Islet of Langerhans (tissue), 1 donor: ENCODE measurements at regions not wholly inside any gene's neighbourhood (a gene's known extent, or its start where the extent isn't known, plus 50 kb on each side); places are given as distances from the start of the nearest gene placed in this dataset.
"Not testable (repeated sequence)": the region's sequence is repeated elsewhere in the genome, so short reads cannot be mapped to it uniquely, and the experiment has no call there.

Experiments
- FAIRE-seq: peaks from one replicate; lab custom pipeline; 2011; peaks lifted over from hg19 to GRCh38; lab: Jason Lieb, UNC

DNA sequence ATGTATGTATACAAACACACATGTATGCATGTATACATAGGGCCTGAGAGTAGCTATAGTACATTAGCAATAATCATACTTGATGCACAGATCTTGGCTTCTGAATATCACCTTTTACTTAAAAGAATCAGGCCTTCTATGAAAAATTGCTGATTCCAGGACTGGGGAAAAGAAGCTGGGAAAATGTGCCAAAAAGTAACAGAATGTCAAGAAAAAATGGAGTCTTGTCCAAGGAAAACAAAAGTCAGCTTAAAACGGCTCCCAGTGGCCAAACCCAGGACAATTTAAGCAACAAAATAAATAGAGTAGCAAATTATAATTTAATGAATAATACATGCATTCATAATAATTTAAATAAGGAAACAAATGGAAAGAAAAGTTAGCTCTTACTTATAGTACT lies 2104.9 kb downstream of the PCDH9 start:
- FAIRE-seq = no peak

DNA sequence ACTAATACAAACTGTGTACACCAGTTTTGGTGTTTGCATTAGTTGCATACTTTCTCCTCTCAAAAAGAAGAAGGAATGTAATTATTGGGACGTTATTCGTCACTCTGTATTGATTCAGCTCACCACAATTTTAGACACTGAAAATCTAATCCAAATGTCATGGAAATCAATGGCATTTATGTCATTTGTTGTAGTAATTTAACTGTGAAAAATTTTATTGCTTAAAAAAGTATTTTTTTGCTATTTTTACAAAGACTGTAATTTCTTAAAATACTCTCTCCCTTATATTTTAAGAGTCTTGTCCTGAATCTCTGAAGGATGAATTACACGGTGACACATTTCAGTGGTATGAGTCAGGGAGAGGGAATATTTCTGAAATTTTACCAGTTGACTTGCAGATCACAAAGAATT lies 2117.6 kb downstream of the PCDH9 start:
- no peak for FAIRE-seq

DNA sequence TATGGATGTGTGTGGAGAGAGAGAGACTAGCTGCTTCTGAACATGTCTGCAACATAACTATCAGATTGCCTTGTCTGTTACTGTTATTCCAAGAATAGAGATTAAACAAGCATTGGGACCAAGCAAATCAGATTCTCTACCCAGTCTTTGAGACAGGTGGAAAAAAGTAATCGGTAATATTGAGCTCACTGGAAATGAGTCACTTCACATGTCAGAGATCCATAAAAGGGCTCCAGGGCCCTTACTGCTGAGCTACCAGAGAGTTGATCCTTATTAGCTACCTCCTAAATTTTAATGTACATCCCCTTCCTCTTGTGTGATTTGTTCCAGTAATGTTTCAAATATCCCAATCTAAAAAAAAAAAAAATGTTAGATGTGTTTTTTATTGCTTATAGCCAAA lies 2118.0 kb downstream of the PCDH9 start:
- FAIRE-seq = no peak

DNA sequence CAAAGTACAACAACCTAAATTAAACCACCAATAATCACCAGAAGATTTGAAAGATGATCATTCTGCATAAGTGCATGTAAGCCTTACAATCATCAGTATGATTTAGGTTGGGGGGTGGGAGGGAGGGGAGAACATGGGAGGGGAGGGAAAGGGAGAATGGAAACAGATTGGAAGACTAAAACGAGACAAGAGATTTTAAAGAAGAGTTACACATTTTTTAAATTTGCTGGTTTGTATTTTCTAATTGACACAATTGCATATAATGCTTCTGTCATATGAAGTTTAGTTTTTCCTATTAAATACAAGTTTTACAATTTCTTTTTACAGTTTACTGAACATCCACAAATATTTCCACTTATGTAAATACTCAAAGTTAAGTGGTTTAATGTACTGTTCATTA lies 2118.9 kb downstream of the PCDH9 start:
- FAIRE-seq = no peak

DNA sequence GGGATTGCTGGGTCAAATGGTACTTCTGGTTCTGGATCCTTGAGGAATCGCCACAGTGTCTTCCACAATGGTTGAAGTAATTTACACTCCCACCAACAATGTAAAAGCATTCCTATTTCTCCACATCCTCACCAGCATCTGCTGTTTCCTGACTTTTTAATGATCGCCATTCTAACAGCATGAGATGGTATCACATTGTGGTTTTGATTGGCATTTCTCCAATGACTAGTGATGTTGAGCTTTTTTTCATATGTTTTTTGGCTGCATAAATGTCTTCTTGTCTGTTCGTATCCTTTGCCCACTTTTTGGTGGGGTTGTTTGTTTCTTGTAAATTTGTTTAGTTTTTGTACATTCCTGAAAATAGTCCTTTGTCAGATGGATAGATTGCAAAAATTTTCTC lies 2125.7 kb downstream of the PCDH9 start:
- FAIRE-seq = not testable (repeated sequence)

DNA sequence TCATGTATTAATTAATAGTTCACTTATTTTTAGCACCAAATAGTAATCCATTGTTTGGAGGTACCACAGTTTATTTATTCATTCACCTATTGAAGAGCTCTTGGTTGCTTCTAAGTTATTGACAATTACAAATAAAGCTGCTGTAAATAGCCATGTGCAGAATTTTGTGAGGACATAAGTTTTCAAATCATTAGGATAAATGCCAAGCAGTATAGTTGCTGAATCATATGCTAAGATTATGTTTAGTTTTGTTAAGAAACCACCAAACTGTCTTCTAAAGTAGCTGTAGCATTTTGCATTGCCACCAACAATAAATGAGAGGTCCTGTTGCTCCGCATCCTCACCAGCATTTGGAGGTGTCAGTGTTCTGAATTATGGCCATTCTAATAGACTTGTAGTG lies 2126.8 kb downstream of the PCDH9 start:
- FAIRE-seq = no peak

DNA sequence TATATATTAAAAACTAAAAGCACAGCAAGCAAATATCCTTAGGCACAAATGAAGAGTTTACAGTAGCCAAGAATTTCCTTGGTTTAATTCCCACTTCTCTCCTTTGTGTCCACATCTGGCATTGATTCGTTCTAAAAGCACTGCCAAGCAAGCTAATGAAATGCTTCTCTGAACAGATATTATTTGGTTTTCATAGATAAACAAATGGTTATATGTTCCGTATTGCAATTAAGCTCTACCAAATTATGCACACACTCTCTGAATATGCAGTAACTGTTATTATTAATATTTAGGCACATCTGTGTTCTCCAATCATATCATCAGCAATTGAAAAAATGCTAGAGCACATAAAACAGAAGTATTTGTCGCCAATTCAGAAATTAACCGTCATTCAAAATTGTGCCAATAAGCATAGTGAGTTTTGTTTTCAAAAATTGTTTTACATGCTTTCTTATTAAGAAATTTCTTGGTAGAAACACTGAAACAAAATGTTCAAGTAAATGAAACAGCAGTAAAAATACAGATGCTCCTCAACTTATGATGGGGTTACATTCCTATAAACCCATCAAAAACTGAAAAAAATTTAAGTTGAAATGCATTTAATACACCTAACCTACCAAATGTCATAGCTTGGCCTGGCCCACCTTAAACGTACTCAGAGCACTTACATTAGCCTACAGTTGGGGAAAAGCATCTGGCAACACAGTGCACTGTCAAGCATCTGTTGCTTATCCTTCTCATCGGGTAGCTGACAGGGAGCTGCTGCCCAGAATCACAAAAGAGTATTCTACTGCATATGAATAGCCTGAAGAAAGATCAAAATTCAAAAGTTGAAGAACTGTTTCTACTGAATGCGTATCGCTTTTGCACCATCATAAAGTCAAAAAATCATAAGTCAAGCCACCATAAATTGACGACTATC lies 2134.7 kb downstream of the PCDH9 start:
- no peak for FAIRE-seq

DNA sequence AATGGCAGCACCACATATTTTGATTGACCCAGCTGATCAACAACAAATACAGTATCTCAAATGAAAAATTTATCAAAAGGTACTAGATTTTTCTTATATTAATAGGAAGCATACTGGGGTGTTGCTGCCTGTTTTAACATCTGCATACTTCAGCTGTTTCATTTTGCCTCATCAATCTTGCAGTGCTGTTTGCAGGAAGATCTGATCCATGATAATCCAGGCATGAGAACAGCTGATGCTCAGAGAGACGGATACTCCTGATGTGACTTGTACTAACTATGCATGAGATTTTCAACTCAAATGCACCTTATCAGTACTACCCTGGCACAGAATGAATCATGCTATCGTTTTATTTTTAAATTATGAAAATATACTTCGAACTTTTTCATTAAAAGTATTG lies 2136.8 kb downstream of the PCDH9 start:
- no peak for FAIRE-seq

DNA sequence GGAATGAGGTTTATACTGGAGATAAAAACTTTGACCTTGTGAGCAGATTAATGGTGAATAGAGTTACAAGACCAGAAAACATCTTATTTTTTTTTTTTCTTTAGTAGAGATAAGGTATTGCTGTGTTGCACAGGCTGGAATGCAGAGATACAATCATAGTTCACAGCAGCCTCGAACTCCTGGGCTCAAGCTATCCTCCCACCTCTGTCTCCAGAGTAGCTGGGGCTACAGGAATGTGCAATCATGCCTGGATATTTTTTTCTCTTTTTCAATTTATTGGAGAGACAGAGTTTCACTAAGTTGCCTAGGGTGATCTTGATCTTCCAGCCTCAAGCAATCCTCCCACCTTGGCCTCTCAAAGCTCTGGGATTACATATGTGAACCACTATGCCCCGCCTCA lies 2139.1 kb downstream of the PCDH9 start:
- FAIRE-seq = no peak

DNA sequence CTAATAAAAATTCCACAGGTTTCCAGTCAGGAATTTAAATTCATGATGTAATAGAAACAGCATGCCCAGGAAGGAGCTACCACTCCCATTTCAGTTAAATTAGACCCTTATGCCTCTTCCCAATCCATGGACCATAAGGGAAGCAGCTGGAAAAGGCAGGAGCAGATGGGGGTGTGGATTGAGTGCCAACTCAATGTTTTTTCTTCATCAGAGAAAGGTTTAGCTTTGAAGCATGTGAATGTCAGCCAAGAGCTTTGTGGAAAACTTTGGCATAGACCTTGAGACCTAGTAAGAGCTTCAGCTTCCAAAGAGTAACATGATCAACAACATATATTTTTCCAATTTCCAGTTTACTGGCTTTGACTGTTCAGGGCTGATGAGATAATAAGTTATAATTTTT lies 2139.9 kb downstream of the PCDH9 start:
- FAIRE-seq = no peak

DNA sequence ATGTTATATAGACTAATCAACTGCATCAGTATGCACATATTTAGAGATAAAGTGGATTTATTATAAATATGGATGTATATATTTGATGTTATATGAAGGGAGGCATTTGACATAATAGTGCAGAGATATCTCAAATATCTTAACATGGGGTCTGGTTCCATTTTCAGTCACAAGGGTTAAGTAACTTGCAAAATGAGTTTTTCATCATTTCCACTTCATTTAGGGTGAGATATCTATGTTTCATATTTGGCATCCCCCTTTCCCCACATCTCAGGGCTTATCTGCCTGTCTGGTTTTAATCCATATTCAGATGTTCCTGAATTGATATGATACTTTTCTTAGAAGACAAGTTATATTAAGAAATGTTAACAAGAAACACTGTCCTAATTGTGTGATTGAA lies 2141.2 kb downstream of the PCDH9 start:
- FAIRE-seq = no peak

DNA sequence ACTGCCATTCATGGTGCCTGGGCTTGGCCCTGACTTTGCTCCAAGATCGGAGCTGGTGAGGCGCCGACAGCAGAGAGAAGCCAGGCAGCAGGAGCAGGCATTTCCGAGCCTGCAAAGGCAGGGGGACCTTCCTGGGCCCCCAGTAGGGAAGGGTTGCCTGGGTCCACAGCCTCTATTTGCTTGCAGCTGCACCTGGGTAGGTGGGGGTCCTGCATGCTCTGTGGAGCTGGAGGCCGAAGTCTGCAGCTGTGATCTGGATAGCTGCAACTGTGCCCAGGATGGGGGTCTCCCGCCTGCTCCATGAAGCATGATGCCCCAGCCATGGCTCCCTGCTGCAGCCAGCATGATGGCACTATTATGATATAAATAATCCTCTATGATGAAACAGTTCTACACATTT lies 2144.2 kb downstream of the PCDH9 start:
- no peak for FAIRE-seq

DNA sequence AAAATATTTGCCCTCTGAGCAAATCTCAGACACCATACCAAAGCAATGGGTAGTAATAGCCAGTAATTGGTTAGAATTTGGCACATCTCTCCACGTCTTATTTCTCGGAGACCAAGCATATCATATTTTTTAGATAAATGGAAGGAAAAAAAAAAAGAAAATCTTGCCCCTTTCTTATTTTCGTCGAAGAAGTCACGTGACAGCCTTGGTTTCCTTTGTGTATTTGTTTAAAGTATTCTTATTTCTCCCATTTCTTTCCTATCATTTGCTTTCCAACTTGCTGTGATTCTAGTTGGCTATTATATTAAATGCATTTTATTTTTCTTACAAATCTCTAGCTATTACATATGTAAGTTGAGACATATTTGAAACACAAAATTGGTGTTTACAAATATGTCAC lies 2155.9 kb downstream of the PCDH9 start:
- FAIRE-seq = no peak

DNA sequence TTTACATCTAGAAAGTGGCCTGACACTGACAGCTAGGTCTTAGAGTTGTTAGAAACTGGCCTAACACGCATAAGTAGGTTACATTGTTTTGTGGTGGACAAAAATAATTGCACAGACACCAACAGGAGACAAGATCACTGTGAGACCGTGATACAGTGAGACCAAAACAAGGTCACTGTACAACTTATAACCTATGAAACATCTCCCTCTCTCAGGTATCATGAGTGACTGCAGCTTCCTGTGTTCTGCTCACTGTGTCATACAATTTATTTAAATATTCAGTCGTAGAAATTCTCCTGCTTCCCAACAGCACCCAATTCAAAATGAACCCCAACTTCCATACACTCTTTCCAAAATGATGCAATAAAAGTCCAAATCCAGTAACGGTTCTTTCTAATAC lies 2165.2 kb downstream of the PCDH9 start:
- FAIRE-seq = no peak

DNA sequence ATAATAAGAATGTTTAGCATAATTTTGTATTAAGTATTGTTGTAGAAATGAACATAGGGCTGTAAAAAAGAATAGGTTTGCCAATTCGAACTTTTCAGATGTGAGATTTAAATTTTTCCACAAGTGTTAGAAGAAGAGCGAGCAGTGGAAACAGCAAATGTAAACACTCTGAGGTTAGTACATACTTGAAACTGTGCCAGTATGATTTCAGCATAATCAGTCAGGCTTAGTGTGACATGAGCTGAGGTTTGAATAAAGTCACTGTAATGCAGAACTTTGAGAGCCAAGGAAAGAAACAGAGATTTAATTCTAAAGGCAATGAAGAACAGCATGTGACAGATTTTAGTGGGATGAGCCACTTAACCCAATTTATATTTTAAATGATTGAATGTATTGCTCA lies 2166.4 kb downstream of the PCDH9 start:
- FAIRE-seq = no peak

DNA sequence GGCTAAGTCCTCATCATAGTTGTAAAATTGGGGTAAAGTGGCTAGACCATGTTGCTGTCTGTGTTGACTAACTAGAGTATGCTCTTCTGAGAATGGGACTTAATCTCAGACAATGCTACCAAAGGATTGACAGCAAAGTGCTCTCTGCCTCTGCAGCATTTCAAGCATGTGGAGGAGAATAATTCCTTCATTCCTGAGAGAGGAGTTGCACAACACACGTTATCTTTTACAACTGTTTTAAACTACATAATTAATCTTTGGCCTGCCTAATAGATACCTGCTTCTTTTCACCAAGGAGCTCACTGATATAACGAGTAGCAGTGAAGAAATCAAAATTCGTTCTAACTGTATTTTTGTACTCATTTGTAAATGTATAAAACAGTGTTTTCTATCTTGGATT lies 2172.2 kb downstream of the PCDH9 start:
- FAIRE-seq = no peak

DNA sequence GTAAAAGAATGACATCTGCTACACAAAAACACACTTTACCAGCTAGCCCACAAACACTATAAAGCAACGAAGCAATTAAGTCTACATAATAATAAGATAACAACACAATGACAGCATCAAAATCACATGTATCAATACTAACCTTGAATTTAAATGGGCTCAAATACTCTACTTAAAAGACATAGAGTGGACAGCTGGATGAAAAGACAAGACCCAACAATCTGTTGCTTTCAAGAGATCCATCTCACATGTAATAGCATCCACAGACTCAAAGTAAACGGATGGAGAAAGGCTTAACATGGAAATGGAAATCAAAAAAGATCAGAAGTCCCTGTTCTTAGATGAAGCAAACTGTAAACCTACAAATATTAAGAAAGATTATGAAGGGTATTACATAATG lies 2175.9 kb downstream of the PCDH9 start:
- FAIRE-seq = no peak

DNA sequence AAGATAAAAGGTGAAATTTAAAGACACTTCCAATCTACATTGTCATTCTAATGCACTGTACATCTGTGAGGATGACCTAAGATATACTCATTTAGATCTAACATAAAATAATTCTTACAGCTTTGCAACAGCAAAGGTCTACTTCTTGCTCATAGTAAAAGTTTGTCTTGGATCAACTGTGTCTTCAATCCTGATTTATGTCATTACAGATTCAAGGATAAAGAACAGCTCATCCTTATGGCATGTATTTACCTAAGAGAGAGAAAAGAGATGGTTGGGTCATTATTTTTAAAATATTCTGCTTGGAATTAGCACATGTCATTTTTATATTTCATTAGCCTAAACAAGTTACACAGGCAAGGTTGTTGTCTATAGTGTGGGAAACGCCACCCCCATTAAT lies 2193.1 kb downstream of the PCDH9 start:
- no peak for FAIRE-seq

DNA sequence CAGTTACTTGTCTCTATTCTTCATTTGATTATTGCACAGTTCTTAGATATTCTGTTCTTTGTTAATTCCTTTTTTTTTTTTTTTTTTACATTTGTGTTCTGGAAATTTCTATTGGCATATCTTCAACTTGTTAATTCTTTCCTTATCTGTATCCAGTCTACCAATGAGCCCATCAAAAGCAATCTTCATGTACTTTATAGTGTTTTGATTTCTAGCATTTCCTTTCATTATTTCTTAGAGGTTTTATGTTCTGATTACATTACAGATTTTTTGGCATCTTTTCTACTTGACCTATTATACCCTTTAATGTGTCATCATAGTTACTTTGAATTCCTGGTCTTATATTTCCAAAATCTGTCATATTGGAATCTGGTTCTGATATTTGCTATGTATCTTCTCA lies 2194.8 kb downstream of the PCDH9 start:
- FAIRE-seq = no peak

DNA sequence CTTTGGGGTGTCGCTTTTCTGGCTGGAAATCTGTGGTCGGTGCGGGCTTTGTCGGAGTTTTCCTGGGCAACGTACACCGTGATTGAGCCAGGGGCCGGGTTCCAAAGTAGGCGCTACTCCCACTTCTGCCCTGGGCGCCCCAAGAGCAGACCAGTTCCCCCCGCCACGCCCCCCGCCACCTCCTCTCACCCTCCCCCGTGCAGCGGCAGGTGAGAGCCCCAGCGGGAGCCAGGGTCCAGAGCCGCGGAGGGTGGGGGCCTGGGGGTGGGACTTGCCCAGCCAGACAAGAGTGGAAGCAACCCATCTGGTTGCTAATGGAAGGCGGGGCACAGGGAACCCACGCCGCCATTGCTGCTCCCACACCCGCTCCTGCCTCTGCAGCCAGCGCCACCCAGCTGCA lies 2195.9 kb downstream of the PCDH9 start:
- FAIRE-seq = no peak

DNA sequence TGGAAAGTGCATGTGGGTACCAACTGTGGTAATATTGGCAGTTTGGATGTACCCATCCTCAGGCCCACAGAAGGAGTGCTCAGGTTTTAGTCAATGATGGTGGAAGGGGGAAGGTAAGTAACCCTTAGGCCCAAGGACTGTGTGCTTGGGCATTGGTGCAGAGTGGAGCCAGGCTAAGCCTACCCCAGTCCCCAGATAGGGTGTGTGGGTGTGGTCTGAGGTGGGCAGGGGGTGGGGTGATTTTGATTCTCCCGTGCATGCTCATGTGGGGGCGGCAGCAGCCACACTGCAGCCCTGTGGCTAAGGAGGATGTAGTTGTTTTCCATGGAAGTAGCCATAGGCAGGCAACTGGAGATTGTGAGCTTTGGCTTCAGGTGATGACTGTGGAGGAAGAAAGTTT lies 2197.3 kb downstream of the PCDH9 start:
- no peak for FAIRE-seq

DNA sequence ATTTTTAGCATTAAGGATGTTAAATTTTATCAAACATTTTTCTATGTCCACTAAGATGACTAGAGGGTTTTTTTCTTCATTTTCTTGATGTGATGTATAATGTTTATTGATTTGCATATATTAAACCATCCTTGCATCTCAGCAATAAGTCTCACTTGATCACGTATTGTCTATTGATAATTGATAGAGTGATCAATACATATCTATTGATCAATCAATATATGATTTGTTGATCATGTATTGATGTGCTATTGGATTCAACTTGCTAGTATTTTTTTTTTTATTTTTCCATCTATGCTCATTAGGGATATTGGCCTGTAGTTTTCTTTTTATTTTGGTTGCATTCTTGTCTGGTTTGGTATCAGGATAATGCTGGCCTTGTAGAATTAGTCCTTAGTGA lies 2202.0 kb downstream of the PCDH9 start:
- FAIRE-seq = no peak

DNA sequence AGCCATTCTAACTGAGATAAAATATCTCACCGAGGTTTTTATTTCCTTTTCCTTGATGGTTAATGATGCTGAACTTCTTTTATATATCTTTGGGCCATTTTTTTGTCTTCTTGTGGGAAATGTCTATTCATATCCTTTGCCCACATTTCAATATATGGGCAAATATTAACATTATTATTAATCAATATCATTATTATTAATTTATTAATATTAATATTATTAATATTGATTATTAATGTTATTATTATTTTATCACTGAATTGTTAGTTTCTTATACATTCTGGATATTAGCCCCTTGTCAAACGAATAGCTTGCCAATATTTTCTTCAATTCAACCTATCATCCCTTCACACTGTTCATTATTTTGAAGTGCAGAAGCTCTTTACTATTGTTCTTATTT lies 2203.6 kb downstream of the PCDH9 start:
- FAIRE-seq = no peak

DNA sequence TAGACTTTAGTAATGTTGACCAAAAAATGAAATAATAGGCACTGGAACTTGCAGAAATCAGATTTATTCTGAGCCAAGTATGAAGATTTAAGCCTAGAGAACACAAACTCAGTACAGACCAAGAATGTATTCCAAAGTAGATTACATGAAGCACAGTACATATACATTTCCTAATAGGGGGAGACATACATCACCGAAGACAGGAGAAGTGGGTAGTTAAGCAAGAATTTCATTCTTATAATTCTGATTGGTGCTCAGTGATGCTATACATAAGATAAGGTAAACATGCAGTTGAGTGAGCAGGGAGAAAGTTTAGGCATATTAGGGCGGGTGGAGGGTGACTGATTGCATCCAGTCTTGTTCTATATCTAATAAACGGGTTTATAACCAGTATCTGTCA lies 2218.8 kb downstream of the PCDH9 start:
- FAIRE-seq = no peak

DNA sequence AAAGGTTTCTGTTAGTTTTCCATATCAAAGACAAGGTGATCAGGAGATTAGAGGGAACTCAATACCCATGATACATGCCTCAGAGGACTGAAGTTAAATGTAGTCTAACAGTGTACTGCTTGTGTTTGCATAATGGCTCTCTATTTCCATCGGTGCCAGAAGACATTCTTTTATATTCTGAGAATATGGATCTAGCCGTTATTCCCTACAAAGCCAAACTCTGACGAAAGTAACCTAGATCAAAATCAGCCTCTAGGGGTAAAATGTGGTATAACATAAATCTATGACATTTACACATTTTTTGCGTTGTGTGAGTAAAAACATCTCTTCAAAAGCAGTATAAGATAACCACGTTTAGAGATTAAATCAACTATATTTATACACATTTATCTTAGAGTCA lies 2232.7 kb downstream of the PCDH9 start:
- FAIRE-seq = no peak
